GM12878 (cell line): ENCODE measurements at regions not wholly inside any gene's neighbourhood (a gene's known extent, or its start where the extent isn't known, plus 50 kb on each side); places are given as distances from the start of the nearest gene placed in this dataset.

Source experiments
- ATAC-seq: fragments of 200-7000 bp; cut with Tn5 transposase; 3 replicates; pipeline ENCODE4 v1.9.1; 2020; ENCODE audit warnings: mild to moderate bottlenecking, moderate library complexity
- BruUV-seq: library from RNA; stranded (reverse); fragments of 400-500 nt; replicated peaks from 2 replicates; lab custom pipeline; 2021; lab: Mats Ljungman, UMichigan
- CTCF ChIA-PET: fragments of 300-600 bp; sonication (Branson Sonifier 250); formaldehyde crosslinking; extraction: SDS; loops from one replicate; lab custom pipeline; 2021; ENCODE audit warnings: inconsistent platforms; lab: Yijun Ruan, JAX
- POLR2A ChIA-PET: fragments of 350-600 bp; formaldehyde crosslinking; extraction: SDS; loops from one replicate; lab custom pipeline; 2021; ENCODE audit warnings: inconsistent platforms; lab: Charles Lee
- RAD21 ChIA-PET: fragments of 300-600 bp; sonication (Branson Sonifier 250); formaldehyde crosslinking; loops from one replicate; lab custom pipeline; 2023; ENCODE audit warnings: antibody characterized with exemption; ENCODE audit not compliant: unreplicated experiment; lab: Charles Lee
- SMC1A ChIA-PET: fragments of 300-600 bp; sonication (Branson Sonifier 250); formaldehyde crosslinking; loops from one replicate; lab custom pipeline; 2023; ENCODE audit not compliant: unreplicated experiment, uncharacterized antibody; lab: Charles Lee
- DNase-seq: peaks from one replicate; pipeline ENCODE4 v3.0.0-alpha.2; 2011; ENCODE audit warnings: low read depth, low spot score
- FAIRE-seq: peaks from 3 replicates; lab custom pipeline; 2011; peaks lifted over from hg19 to GRCh38; lab: Jason Lieb, UNC
- H2AFZ ChIP-seq: 2 replicates; pipeline ENCODE4 v1.6.0; 2011; ENCODE audit warnings: low read depth, low read length, control low read depth; ENCODE audit not compliant: control insufficient read depth
- H3K27ac ChIP-seq: 2 replicates; pipeline ENCODE4 v1.5.1; 2011; ENCODE audit warnings: control low read depth; ENCODE audit not compliant: control insufficient read depth, insufficient read depth
- H3K27me3 ChIP-seq, 2 experiments: replicated peaks in 1 of 2; 2 replicates each; pipeline versions ENCODE4 v1.6.0 to v1.6.1; 2011; ENCODE audit warnings: low read length in 1 of 2; ENCODE audit not compliant: control insufficient read depth in 2 of 2, insufficient read depth in 2 of 2
- H3K36me3 ChIP-seq, 2 experiments: 2 replicates each; pipeline ENCODE4 v1.5.1; 2011; ENCODE audit warnings: low read length in 1 of 2; ENCODE audit not compliant: control insufficient read depth in 2 of 2, insufficient read depth in 2 of 2
- H3K4me1 ChIP-seq: 2 replicates; pipeline ENCODE4 v1.6.1; 2011; ENCODE audit warnings: mild to moderate bottlenecking, low read length, moderate library complexity, mixed read lengths; ENCODE audit not compliant: control insufficient read depth, insufficient read depth
- H3K4me2 ChIP-seq: 2 replicates; pipeline ENCODE4 v1.6.0; 2011; ENCODE audit warnings: control low read depth; ENCODE audit not compliant: control insufficient read depth, insufficient read depth
- H3K4me3 ChIP-seq: fragments of 200-600 bp; sonication (generic); 2 replicates; pipeline ENCODE4 v1.5.1; 2016
- H3K79me2 ChIP-seq: 2 replicates; pipeline ENCODE4 v1.6.0; 2011; ENCODE audit warnings: low read length; ENCODE audit not compliant: control insufficient read depth, insufficient read depth
- H3K9ac ChIP-seq: 2 replicates; pipeline ENCODE4 v1.8.0; 2011; ENCODE audit warnings: low read length, control low read depth, mixed read lengths; ENCODE audit not compliant: control insufficient read depth, insufficient read depth
- H3K9me3 ChIP-seq: replicated peaks from 3 replicates; pipeline ENCODE4 v1.5.1; 2011; ENCODE audit warnings: mild to moderate bottlenecking, low read length; ENCODE audit not compliant: control insufficient read depth, insufficient read depth
- H4K20me1 ChIP-seq: 2 replicates; pipeline ENCODE4 v1.6.0; 2011; ENCODE audit not compliant: control insufficient read depth, insufficient read depth
- BCL11A ChIP-seq: IDR thresholded peaks from 2 replicates; pipeline ENCODE4 v1.6.1; 2011; ENCODE audit warnings: low read depth, low read length
- BHLHE40 ChIP-seq, 2 experiments: fragments of 450-650 bp in 1 of 2; IDR thresholded peaks; 2 replicates each; pipeline ENCODE4 v1.6.1; 2011 to 2017; ENCODE audit warnings: low read depth in 2 of 2, borderline replicate concordance in 1 of 2, improper control_type of control experiment in 1 of 2, low read length in 1 of 2, mild to moderate bottlenecking in 1 of 2
- FOS ChIP-seq: IDR thresholded peaks from 3 replicates; pipeline ENCODE4 v1.6.1; 2011; ENCODE audit warnings: borderline replicate concordance; ENCODE audit not compliant: insufficient read length; ENCODE audit errors: extremely low read depth
- FOXK2 ChIP-seq: fragments of 450-650 bp; IDR thresholded peaks from 2 replicates; pipeline ENCODE4 v1.6.1; 2017; ENCODE audit warnings: mild to moderate bottlenecking, moderate library complexity
- HDAC6 ChIP-seq: fragments of 200-600 bp; sonication (generic); IDR thresholded peaks from one replicate; pipeline ENCODE4 v1.8.0; 2017; ENCODE audit warnings: antibody characterized with exemption; ENCODE audit not compliant: unreplicated experiment
- PAX5 ChIP-seq: IDR thresholded peaks from 2 replicates; pipeline ENCODE4 v1.6.1; 2011; ENCODE audit warnings: low read depth, low read length, borderline replicate concordance
- RELB ChIP-seq: fragments of 450-650 bp; IDR thresholded peaks from 2 replicates; pipeline ENCODE4 v1.6.1; 2017; ENCODE audit warnings: low read depth, mild to moderate bottlenecking, moderate library complexity
- SMAD1 ChIP-seq: fragments of 450-650 bp; IDR thresholded peaks from 2 replicates; pipeline ENCODE4 v1.6.1; 2018; ENCODE audit warnings: mild to moderate bottlenecking, low read depth; ENCODE audit not compliant: partially characterized antibody
- SREBF2 ChIP-seq: IDR thresholded peaks from 2 replicates; pipeline ENCODE4 v1.6.1; 2012; ENCODE audit warnings: mild to moderate bottlenecking, low read length
- STAT3 ChIP-seq: IDR thresholded peaks from 2 replicates; pipeline ENCODE4 v1.6.1; 2011; ENCODE audit warnings: low read depth, low read length, improper control_type of control experiment
- SUPT20H ChIP-seq: IDR thresholded peaks from 2 replicates; pipeline ENCODE4 v1.6.1; 2011; ENCODE audit warnings: low read depth, mild to moderate bottlenecking, low read length, moderate library complexity, borderline replicate concordance; ENCODE audit not compliant: control insufficient read depth
- TARDBP ChIP-seq: IDR thresholded peaks from 2 replicates; pipeline ENCODE4 v1.6.1; 2016; ENCODE audit warnings: borderline replicate concordance
- ZBTB4 ChIP-seq: fragments of 450-650 bp; formaldehyde crosslinking; IDR thresholded peaks from 2 replicates; pipeline ENCODE4 v1.4.0; 2022; ENCODE audit warnings: mild to moderate bottlenecking, moderate library complexity
- ZNF217 ChIP-seq: fragments of 450-650 bp; IDR thresholded peaks from 2 replicates; pipeline ENCODE4 v1.6.1; 2017; ENCODE audit warnings: antibody characterized with exemption, mild to moderate bottlenecking
- WGBS: methylation state at CpG from one replicate; pipeline ENCODE4 v1.1.6; 2016; ENCODE audit warnings: low lambda C conversion rate; ENCODE audit not compliant: insufficient replicate concordance, insufficient coverage; ENCODE audit errors: missing lambda C conversion rate; 5-methylcytosine and 5-hydroxymethylcytosine counted together
- in situ Hi-C: fragments of 300-500 bp; cut with MboI; formaldehyde crosslinking; loops from 9 replicates; pipeline ENCODE4 v1.14.3; 2018; ENCODE audit warnings: mixed read lengths
- intact Hi-C: fragments of 100-400 bp; cut with micrococcal nuclease; formaldehyde crosslinking; loops from one replicate; pipeline ENCODE4 v1.14.2; 2022; ENCODE audit not compliant: unreplicated experiment
- TF ChIP-seq, protein P1 (sequence below): IDR thresholded peaks from 2 replicates; pipeline ENCODE4 v1.6.1; 2011; ENCODE audit warnings: low read depth, low read length, improper control_type of control experiment, borderline replicate concordance

- ATAC-seq = no peak
- BruUV-seq = no TSS peak
Observed at GRCh38 chr16:7765079-7765550, 432.5 kb downstream of the RBFOX1 start.

More at GRCh38 chr16:7765079-7765550, 432.5 kb downstream of the RBFOX1 start:
- no peaks in the 10 kb centered on the region for H3K27me3 ChIP-seq
- H3K4me2 ChIP-seq = no peak overlapping the region
- no peak overlapping the region for H2AFZ ChIP-seq
- RAD21 ChIA-PET = no interaction called here
- 12% methylated on average over 3 of the region's 3 CpGs for WGBS
- no peak overlapping the region for H3K27ac ChIP-seq
- H3K36me3 ChIP-seq = no peaks in the 10 kb centered on the region
- no peaks in the 10 kb centered on the region; the same call in 2 of the 3 replicates for H3K9me3 ChIP-seq
- SMC1A ChIA-PET = no interaction called here
- no peaks in the 10 kb centered on the region for H3K4me1 ChIP-seq
- DNase-seq (no peak), FAIRE-seq (no peak)
- intact Hi-C loops (no loop called here), in situ Hi-C loops (no loop called here)
- POLR2A ChIA-PET = no interaction called here
- no peak overlapping the region for H3K4me3 ChIP-seq
- TF ChIP-seq TARDBP (no peak), SMAD1 (no peak), BCL11A (no peak), PAX5 (no peak), FOS (no peak), SUPT20H (no peak), ZBTB4 (no peak), FOXK2 (no peak), ZNF217 (no peak), BHLHE40 (IDR thresholded peaks at IDR 0.05; ENCODE audit: borderline replicate concordance in 1 of 2, low read depth in 2 of 2, low read length in 1 of 2) (no peak), RELB (no peak), HDAC6 (no peak), SREBF2 (no peak), STAT3 (no peak)
- TF ChIP-seq, protein P1, sequence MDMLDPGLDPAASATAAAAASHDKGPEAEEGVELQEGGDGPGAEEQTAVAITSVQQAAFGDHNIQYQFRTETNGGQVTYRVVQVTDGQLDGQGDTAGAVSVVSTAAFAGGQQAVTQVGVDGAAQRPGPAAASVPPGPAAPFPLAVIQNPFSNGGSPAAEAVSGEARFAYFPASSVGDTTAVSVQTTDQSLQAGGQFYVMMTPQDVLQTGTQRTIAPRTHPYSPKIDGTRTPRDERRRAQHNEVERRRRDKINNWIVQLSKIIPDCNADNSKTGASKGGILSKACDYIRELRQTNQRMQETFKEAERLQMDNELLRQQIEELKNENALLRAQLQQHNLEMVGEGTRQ = no peak
- CTCF ChIA-PET = no interaction called here
- H3K79me2 ChIP-seq = no peaks in the 10 kb centered on the region
- H3K9ac ChIP-seq = no peak overlapping the region
- H4K20me1 ChIP-seq = no peaks in the 10 kb centered on the region
